ENCODE measurements at regions not wholly inside any gene's neighbourhood (a gene's known extent, or its start where the extent isn't known, plus 50 kb on each side); places are given as distances from the start of the nearest gene placed in this dataset.
A peak's percentile ranks its signal among the peaks of the same experiment; 100 is the strongest.
"Not testable (repeated sequence)": the region's sequence is repeated elsewhere in the genome, so short reads cannot be mapped to it uniquely, and the experiment has no call there.

DNA sequence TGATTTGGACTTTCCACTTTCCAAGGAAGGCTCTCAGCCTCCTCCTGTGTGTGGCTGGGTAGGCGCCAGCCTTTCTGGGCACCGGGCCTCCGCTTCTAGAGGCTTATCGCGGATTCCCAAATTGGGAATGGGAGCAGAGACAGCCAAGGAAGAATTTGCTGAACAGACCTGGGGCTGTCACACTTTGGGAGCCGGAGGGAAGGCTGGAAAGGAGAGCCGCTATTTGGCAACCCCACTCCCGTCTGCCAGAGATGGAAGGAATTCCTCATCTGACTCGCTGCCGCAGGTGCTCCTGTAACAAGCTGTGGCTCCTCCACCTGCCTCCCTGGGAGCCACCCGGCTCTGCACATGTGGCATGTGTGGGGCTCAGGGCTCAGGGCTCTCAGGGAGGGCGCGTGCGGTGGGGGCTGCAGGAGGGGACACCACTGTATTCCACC is 50.8 kb upstream of the ECHDC3 start:
- no peak overlapping the region for H3K4me3 ChIP-seq
- H3K36me3 ChIP-seq, result no peaks in the 10 kb centered on the region
- TF ChIP-seq, protein P1, sequence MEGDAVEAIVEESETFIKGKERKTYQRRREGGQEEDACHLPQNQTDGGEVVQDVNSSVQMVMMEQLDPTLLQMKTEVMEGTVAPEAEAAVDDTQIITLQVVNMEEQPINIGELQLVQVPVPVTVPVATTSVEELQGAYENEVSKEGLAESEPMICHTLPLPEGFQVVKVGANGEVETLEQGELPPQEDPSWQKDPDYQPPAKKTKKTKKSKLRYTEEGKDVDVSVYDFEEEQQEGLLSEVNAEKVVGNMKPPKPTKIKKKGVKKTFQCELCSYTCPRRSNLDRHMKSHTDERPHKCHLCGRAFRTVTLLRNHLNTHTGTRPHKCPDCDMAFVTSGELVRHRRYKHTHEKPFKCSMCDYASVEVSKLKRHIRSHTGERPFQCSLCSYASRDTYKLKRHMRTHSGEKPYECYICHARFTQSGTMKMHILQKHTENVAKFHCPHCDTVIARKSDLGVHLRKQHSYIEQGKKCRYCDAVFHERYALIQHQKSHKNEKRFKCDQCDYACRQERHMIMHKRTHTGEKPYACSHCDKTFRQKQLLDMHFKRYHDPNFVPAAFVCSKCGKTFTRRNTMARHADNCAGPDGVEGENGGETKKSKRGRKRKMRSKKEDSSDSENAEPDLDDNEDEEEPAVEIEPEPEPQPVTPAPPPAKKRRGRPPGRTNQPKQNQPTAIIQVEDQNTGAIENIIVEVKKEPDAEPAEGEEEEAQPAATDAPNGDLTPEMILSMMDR (IDR thresholded peaks at IDR 0.05), result no peak
- intact Hi-C loops (cut with DNase I), result no loop called here
- no peaks in the 10 kb centered on the region for H3K27me3 ChIP-seq
- peaks cover 0 to 3% (median 0%) of the 10 kb centered on the region in 3 donors for H3K4me1 ChIP-seq
- no peak for DNase-seq
- no peak overlapping the region for H3K27ac ChIP-seq
- ATAC-seq, result no peak
- WGBS, 2 donors, result 82 to 85% methylated on average over 14 of the region's 14 CpGs
- H3K9me3 ChIP-seq, result no peaks in the 10 kb centered on the region
- FAIRE-seq, result no peak

DNA sequence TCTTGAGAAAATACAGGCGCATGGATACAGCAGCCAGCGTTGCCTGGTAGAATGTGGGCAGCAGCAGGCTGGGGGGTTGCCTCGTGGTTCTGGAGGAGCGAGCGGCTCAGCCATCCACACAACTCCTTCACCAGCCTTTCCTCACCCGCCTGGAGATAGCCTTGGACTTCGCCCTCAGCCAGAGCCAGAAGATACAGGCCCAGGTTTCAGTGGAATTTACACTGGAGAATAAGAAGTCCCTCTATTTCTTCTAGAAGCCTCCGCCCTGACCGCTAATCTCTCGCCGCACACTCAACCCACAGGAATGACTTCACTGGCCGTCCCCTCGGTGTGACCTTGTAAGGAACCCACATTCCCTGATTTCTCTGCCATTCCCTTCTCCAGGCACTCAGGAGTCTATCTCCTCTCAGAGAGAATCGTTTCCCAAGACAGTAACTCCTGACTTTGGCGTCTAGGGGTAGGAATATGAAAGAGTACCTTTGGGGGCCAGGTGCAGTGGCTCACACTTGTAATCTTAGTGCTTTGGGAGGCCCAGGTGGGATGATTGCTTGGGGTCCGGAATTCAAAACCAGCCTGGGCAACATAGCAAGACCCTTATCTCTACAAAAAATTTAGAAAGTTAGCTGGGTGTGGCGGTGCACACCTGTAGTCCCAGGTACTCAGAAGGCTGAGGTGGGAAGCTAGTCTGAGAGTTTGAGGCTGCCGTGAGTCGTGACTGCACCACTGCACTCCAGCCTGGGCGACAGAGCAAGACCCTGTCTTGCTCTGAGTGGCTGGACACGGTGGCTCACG is 52.0 kb upstream of the ECHDC3 start:
- FAIRE-seq, result no peak
- WGBS, 2 donors, result 57 to 60% methylated on average over 22 of the region's 22 CpGs

DNA sequence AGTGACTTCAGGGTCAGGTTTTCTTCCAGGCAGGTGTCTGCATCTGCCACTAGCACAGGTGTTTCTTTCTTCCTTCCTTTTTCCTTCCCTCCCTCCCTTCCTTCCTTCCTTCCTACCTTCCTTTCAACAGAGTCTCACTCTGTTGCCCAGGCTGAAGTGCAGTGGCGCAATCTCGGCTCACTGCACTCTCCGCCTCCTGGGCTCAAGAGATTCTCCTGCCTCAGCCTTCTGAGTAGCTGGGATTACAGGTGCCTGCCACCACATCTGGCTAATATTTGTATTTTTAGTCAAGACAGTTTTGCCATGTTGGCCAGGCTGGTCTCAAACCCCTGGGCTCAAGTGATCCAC is 53.8 kb upstream of the ECHDC3 start:
- H3K9me3 ChIP-seq; intact Hi-C loops (cut with DNase I); H3K4me3 ChIP-seq; ATAC-seq; DNase-seq; FAIRE-seq; H3K36me3 ChIP-seq; H3K27me3 ChIP-seq; H3K27ac ChIP-seq: not testable (repeated sequence)
- H3K4me1 ChIP-seq, result peaks cover 0 to 13% (median 0%) of the 10 kb centered on the region in 3 donors
- WGBS, 2 donors, result 95 to 100% methylated on average over 3 of the region's 3 CpGs

More for the DNA sequence above, 52.0 kb upstream of the ECHDC3 start:
- ATAC-seq (peak; percentile 56 to 83 (median 75)), DNase-seq (peak in 5 of 6 donors; percentile 22 to 64 (median 58))
- intact Hi-C loops (cut with DNase I), result no loop called here
- Histone ChIP-seq H3K27me3 (no peaks in the 10 kb centered on the region), H3K36me3 (no peaks in the 10 kb centered on the region), H3K4me1 (peaks cover 0 to 12% (median 0%) of the 10 kb centered on the region in 3 donors), H3K27ac (no peak overlapping the region), H3K4me3 (no peak overlapping the region), H3K9me3 (no peaks in the 10 kb centered on the region)
- TF ChIP-seq, protein P1 (IDR thresholded peaks at IDR 0.05), result no peak

DNA sequence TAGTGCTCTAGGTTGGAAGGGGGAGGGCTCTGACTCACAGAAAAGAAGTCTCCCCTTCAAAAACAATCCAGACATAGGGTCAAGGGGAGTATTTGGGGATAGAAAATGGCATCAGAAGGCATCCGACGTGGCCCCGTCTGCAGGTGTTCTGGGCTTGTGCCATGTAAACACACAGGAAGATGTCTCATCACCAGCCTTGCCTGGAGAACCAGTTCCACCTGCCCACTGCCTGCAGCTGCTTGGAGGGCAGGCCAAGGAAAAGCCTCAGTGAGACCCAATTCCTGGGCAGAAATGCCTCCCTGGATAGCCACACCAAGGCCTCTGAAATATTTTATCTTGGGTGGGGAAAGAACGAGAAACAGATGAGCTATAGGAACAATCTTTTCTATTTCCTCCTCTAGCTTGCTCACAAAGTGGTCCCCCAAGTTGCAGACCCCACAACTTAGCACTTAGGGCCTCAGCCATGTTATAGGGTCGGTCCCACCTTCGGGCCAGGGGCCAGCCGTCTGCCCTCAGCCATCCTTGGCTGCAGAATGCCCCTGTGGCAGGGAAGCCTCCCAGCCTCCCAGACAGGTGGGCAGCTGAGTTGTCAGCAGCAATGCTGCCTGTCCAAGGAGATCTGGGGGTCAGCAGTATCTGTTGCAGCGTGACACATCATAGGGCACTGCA is 54.3 kb upstream of the ECHDC3 start:
- Histone ChIP-seq H3K36me3 (no peaks in the 10 kb centered on the region), H3K27me3 (no peaks in the 10 kb centered on the region), H3K27ac (no peak overlapping the region), H3K4me3 (no peak overlapping the region), H3K9me3 (no peaks in the 10 kb centered on the region), H3K4me1 (peaks cover 0 to 13% (median 0%) of the 10 kb centered on the region in 3 donors)
- peak; percentile 34 to 53 (median 48) for ATAC-seq
- peak in 4 of 6 donors; percentile 26 to 38 (median 31) for DNase-seq
- no peak for FAIRE-seq
- 68 to 70% methylated on average over 8 of the region's 8 CpGs for WGBS, 2 donors
- intact Hi-C loops (cut with DNase I), result no loop called here
- TF ChIP-seq, protein P1 (IDR thresholded peaks at IDR 0.05), result no peak

DNA sequence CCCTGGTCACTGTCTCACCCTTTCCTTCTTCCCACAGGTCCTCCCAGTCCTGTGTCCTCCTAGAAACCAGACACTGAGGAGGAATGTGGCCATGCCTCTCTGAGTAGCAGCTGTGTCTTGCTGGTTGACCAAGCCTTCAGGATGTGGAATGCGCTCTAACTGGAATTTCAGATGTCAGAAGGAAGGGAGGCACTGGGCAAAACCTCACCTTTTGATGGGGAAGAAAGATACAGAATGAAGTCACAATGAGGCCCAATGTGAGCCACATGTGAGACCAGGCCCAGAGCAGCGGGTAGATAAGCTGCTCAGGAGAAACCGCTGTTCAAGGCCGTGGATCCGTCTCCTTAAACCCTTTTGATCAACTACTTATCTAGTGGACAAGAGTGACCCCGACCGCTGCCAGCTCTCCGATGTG is 54.8 kb upstream of the ECHDC3 start:
- ATAC-seq, result no peak
- H3K27ac ChIP-seq, result no peak overlapping the region
- intact Hi-C loops (cut with DNase I), result no loop called here

More for the DNA sequence above, 54.8 kb upstream of the ECHDC3 start:
- no peaks in the 10 kb centered on the region for H3K9me3 ChIP-seq
- TF ChIP-seq, protein P1 (IDR thresholded peaks at IDR 0.05), result no peak
- 45 to 67% methylated on average over 8 of the region's 8 CpGs for WGBS, 2 donors
- H3K4me1 ChIP-seq, result peaks cover 0 to 13% (median 0%) of the 10 kb centered on the region in 3 donors
- H3K27me3 ChIP-seq, result no peaks in the 10 kb centered on the region
- H3K4me3 ChIP-seq, result no peak overlapping the region
- H3K36me3 ChIP-seq, result no peaks in the 10 kb centered on the region
- FAIRE-seq (no peak), DNase-seq (no peak)

Measured in pancreas (tissue), 10 donors.